ENCODE measurements at regions not wholly inside any gene's neighbourhood (a gene's known extent, or its start where the extent isn't known, plus 50 kb on each side); places are given as distances from the start of the nearest gene placed in this dataset.

- TF ChIP-seq SUZ12 (IDR thresholded peaks at IDR 0.05; ENCODE audit: extremely low read depth, insufficient read depth, insufficient read length), result no peak
- no peak for TF ChIP-seq ZNF274 (IDR thresholded peaks at IDR 0.05; ENCODE audit: low read depth, low read length)
Observed at GRCh38 chr14:96648506-96649326, 146.5 kb downstream of the PAPOLA start.
